IMR-90 (cell line): ENCODE measurements at regions not wholly inside any gene's neighbourhood (a gene's known extent, or its start where the extent isn't known, plus 50 kb on each side); places are given as distances from the start of the nearest gene placed in this dataset.

Source experiments
- BHLHE40 ChIP-seq: fragments of 150-350 bp; IDR thresholded peaks from 2 replicates; pipeline ENCODE4 v1.6.1; 2016; ENCODE audit warnings: mild to moderate bottlenecking, low read depth, low read length
- CEBPB ChIP-seq: IDR thresholded peaks from 2 replicates; pipeline ENCODE4 v1.6.1; 2012; ENCODE audit warnings: low read depth, low read length, improper control_type of control experiment
- MAFK ChIP-seq: IDR thresholded peaks from 2 replicates; pipeline ENCODE4 v1.6.1; 2012; ENCODE audit warnings: low read depth, low read length, improper control_type of control experiment
- MAZ ChIP-seq: IDR thresholded peaks from 2 replicates; pipeline ENCODE4 v1.6.1; 2012; ENCODE audit warnings: low read depth, mild to moderate bottlenecking, low read length, improper control_type of control experiment, moderate library complexity, borderline replicate concordance
- MXI1 ChIP-seq: IDR thresholded peaks from 2 replicates; pipeline ENCODE4 v1.6.1; 2012; ENCODE audit warnings: low read depth, mild to moderate bottlenecking, low read length, moderate library complexity, borderline replicate concordance
- NFE2L2 ChIP-seq: fragments of 150-350 bp; IDR thresholded peaks from 2 replicates; pipeline ENCODE4 v1.6.1; 2016; ENCODE audit warnings: low read depth, mild to moderate bottlenecking, low read length
- RAD21 ChIP-seq: IDR thresholded peaks from 2 replicates; pipeline ENCODE4 v1.6.1; 2012; ENCODE audit warnings: low read length, improper control_type of control experiment
- RCOR1 ChIP-seq: IDR thresholded peaks from 2 replicates; pipeline ENCODE4 v1.6.1; 2012; ENCODE audit warnings: mild to moderate bottlenecking, low read length, improper control_type of control experiment; ENCODE audit not compliant: insufficient replicate concordance
- TF ChIP-seq, protein P1 (sequence below): conservative IDR thresholded peaks from 2 replicates; pipeline ENCODE4 v1.5.1; 2012; ENCODE audit warnings: mild to moderate bottlenecking, low read depth, low read length, improper control_type of control experiment
- TF ChIP-seq, protein P2 (sequence below): fragments of 150-350 bp; IDR thresholded peaks from 2 replicates; pipeline ENCODE4 v1.6.1; 2017; ENCODE audit warnings: mild to moderate bottlenecking, antibody characterized with exemption, low read length, low read depth

DNA sequence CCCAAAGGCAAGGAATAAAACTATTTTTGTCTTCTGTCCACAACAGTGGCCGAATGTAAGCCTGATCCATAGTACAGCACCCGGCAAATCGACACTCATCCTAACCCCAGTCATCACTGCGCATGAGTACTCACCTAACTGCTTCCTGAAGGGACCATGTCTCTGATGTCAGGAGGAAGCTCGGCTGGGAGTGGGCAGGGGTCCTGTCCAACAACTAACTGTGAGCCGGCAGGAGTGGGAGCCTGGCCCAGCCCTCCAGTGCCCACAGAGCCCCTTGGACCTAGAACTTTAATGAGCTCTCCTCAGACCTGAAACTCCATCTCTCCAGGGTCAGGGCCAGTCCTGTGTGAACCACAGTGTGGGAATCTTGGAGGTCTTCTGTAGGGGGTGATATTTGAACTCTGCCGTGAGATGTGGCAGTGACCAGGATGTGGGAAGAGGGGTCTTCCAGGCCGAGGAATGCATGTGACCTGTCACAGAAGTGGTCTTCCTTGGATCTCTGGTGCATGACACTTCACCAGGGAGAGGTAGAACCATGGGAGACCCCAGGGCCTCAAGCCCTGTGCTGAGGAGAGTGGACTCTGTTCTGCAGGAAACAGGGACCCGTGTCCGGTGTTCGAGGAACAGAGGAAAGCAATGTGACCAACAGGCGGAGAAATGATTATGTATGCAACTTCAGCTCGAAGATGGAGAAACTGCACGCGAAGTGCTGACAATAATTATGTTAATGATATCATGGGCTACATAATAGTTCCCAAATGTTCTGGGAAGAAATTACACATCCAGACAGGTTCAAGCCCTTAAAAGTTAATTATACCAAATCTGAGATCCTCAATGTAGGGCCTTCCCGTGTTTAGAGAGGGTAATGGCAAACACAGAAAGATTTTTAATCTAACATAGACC, 240.1 kb upstream of the HDAC4 start:
- TF ChIP-seq, protein P1, sequence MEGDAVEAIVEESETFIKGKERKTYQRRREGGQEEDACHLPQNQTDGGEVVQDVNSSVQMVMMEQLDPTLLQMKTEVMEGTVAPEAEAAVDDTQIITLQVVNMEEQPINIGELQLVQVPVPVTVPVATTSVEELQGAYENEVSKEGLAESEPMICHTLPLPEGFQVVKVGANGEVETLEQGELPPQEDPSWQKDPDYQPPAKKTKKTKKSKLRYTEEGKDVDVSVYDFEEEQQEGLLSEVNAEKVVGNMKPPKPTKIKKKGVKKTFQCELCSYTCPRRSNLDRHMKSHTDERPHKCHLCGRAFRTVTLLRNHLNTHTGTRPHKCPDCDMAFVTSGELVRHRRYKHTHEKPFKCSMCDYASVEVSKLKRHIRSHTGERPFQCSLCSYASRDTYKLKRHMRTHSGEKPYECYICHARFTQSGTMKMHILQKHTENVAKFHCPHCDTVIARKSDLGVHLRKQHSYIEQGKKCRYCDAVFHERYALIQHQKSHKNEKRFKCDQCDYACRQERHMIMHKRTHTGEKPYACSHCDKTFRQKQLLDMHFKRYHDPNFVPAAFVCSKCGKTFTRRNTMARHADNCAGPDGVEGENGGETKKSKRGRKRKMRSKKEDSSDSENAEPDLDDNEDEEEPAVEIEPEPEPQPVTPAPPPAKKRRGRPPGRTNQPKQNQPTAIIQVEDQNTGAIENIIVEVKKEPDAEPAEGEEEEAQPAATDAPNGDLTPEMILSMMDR = no peak
- TF ChIP-seq BHLHE40 (no peak), MAZ (no peak), MAFK (no peak), CEBPB (no peak), MXI1 (no peak), RAD21 (no peak), NFE2L2 (no peak), RCOR1 (no peak)
- TF ChIP-seq, protein P2, sequence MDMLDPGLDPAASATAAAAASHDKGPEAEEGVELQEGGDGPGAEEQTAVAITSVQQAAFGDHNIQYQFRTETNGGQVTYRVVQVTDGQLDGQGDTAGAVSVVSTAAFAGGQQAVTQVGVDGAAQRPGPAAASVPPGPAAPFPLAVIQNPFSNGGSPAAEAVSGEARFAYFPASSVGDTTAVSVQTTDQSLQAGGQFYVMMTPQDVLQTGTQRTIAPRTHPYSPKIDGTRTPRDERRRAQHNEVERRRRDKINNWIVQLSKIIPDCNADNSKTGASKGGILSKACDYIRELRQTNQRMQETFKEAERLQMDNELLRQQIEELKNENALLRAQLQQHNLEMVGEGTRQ = no peak
